Fibroblast of peridontal ligament (primary cell): ENCODE measurements at regions not wholly inside any gene's neighbourhood (a gene's known extent, or its start where the extent isn't known, plus 50 kb on each side); places are given as distances from the start of the nearest gene placed in this dataset.
A peak's percentile ranks its signal among the peaks of the same experiment; 100 is the strongest.

Source experiments
- DNase-seq: peaks from one replicate; pipeline ENCODE4 v3.0.0-alpha.2; 2010; ENCODE audit errors: extremely low read depth

- DNase-seq = no peak
Measured at GRCh38 chr3:168844894-168845482, 749.3 kb upstream of the GOLIM4 start.

- no peak for DNase-seq
Measured at GRCh38 chr3:168844472-168844871, 748.7 kb upstream of the GOLIM4 start.

- DNase-seq = no peak
Measured at GRCh38 chr3:168843481-168843880, 747.8 kb upstream of the GOLIM4 start.

GRCh38 chr3:168839653-168840052 lies 743.9 kb upstream of the GOLIM4 start:
- no peak for DNase-seq

- no peak for DNase-seq
Measured at GRCh38 chr3:168834558-168834957, 738.8 kb upstream of the GOLIM4 start.

- no peak for DNase-seq
Measured at GRCh38 chr3:168828943-168829342, 733.2 kb upstream of the GOLIM4 start.

- DNase-seq = no peak
Measured at GRCh38 chr3:168828536-168828935, 732.8 kb upstream of the GOLIM4 start.

GRCh38 chr3:168828014-168828413 lies 732.3 kb upstream of the GOLIM4 start:
- no peak for DNase-seq

- no peak for DNase-seq
Measured at GRCh38 chr3:168824107-168824506, 728.4 kb upstream of the GOLIM4 start.

- DNase-seq = no peak
Measured at GRCh38 chr3:168823466-168823865, 727.7 kb upstream of the GOLIM4 start.

- no peak for DNase-seq
Measured at GRCh38 chr3:168820810-168821415, 725.2 kb upstream of the GOLIM4 start.

GRCh38 chr3:168817177-168817576 lies 721.5 kb upstream of the GOLIM4 start:
- DNase-seq = no peak

- no peak for DNase-seq
Measured at GRCh38 chr3:168815946-168816345, 720.2 kb upstream of the GOLIM4 start.

- no peak for DNase-seq
Measured at GRCh38 chr3:168813225-168813802, 717.6 kb upstream of the GOLIM4 start.

- peak; percentile 18 for DNase-seq
Measured at GRCh38 chr3:168812234-168812633, 716.5 kb upstream of the GOLIM4 start.

- no peak for DNase-seq
Measured at GRCh38 chr3:168808596-168808995, 712.9 kb upstream of the GOLIM4 start.

GRCh38 chr3:168807448-168807847 lies 711.7 kb upstream of the GOLIM4 start:
- DNase-seq = no peak

GRCh38 chr3:168806871-168807270 lies 711.1 kb upstream of the GOLIM4 start:
- DNase-seq = peak; percentile 8

GRCh38 chr3:168803536-168803935 lies 707.8 kb upstream of the GOLIM4 start:
- peak; percentile 30 for DNase-seq

- no peak for DNase-seq
Measured at GRCh38 chr3:168802766-168803165, 707.0 kb upstream of the GOLIM4 start.

GRCh38 chr3:168801794-168802193 lies 706.1 kb upstream of the GOLIM4 start:
- peak; percentile 45 for DNase-seq

GRCh38 chr3:168796339-168796738 lies 700.6 kb upstream of the GOLIM4 start:
- DNase-seq = no peak

- no peak for DNase-seq
Measured at GRCh38 chr3:168794427-168794826, 698.7 kb upstream of the GOLIM4 start.

GRCh38 chr3:168782193-168782592 lies 686.5 kb upstream of the GOLIM4 start:
- no peak for DNase-seq
